Esophagus muscularis mucosa (tissue), 4 donors: ENCODE measurements at regions not wholly inside any gene's neighbourhood (a gene's known extent, or its start where the extent isn't known, plus 50 kb on each side); places are given as distances from the start of the nearest gene placed in this dataset.

Experiments used
- DNase-seq: peaks from one replicate; pipeline ENCODE4 v3.0.0-alpha.2; 2017; ENCODE audit errors: extremely low spot score
- H3K27ac ChIP-seq, 4 donors: fragments of 200-600 bp; sonication (generic); replicated peaks in 1 of 4; 1 replicate in 3 of 4; 2 replicates in 1 of 4; pipeline ENCODE4 v1.5.1; 2016 to 2019; ENCODE audit warnings: mild to moderate bottlenecking in 1 of 4
- H3K27me3 ChIP-seq, 4 donors: fragments of 200-600 bp; sonication (generic); one replicate each; pipeline versions ENCODE4 v1.5.1 to v1.6.0; 2016 to 2019
- H3K36me3 ChIP-seq, 4 donors: fragments of 200-600 bp; sonication (generic); one replicate each; pipeline ENCODE4 v1.5.1; 2016 to 2019
- H3K4me1 ChIP-seq, 4 donors: fragments of 200-600 bp; sonication (generic); one replicate each; pipeline ENCODE4 v1.5.1; 2016 to 2019
- H3K4me3 ChIP-seq, 4 donors: fragments of 200-600 bp; sonication (generic); 1 replicate in 2 of 4; 2 replicates in 2 of 4; pipeline ENCODE4 v1.5.1; 2016 to 2019; ENCODE audit warnings: mild to moderate bottlenecking in 4 of 4, moderate library complexity in 1 of 4
- H3K9me3 ChIP-seq, 4 donors: fragments of 200-600 bp; sonication (generic); 1 replicate in 3 of 4; 2 replicates in 1 of 4; pipeline ENCODE4 v1.5.1; 2016 to 2019
- EP300 ChIP-seq: sonication (generic); formaldehyde crosslinking; IDR thresholded peaks from one replicate; pipeline ENCODE4 v1.6.1; 2017; ENCODE audit warnings: antibody characterized with exemption
- POLR2A ChIP-seq: fragments of 450-650 bp; IDR thresholded peaks from one replicate; pipeline ENCODE4 v1.6.1; 2017; ENCODE audit warnings: antibody characterized with exemption, moderate library complexity, mild to moderate bottlenecking, low read depth
- POLR2AphosphoS5 ChIP-seq, 2 donors: sonication (generic); formaldehyde crosslinking; IDR thresholded peaks; one replicate each; pipeline ENCODE4 v1.6.1; 2017; ENCODE audit warnings: antibody characterized with exemption in 2 of 2
- WGBS: methylation state at CpG from one replicate; pipeline ENCODE4 v1.1.5; 2018; 5-methylcytosine and 5-hydroxymethylcytosine counted together
- intact Hi-C: fragments of 100-400 bp; cut with DNase I; formaldehyde crosslinking; loops from one replicate; pipeline ENCODE4 v1.15.1; 2023
- TF ChIP-seq, protein P1 (sequence below), 3 experiments: fragments of 200-600 bp in 2 of 3; fragments of 450-650 bp in 1 of 3; sonication (generic) in 2 of 3; IDR thresholded peaks; one replicate each; pipeline ENCODE4 v1.5.1; 2017 to 2019; ENCODE audit warnings: antibody characterized with exemption in 3 of 3, mild to moderate bottlenecking in 2 of 3, moderate library complexity in 1 of 3

GRCh38 chr5:99835791-99836190 lies 699.4 kb upstream of the FAM174A start:
- Histone ChIP-seq H3K27ac (no peak overlapping the region), H3K27me3 (no peaks in the 10 kb centered on the region), H3K9me3 (no peaks in the 10 kb centered on the region), H3K36me3 (no peaks in the 10 kb centered on the region), H3K4me1 (no peaks in the 10 kb centered on the region), H3K4me3 (no peak overlapping the region)
- intact Hi-C loops, result no loop called here
- TF ChIP-seq, protein P1, sequence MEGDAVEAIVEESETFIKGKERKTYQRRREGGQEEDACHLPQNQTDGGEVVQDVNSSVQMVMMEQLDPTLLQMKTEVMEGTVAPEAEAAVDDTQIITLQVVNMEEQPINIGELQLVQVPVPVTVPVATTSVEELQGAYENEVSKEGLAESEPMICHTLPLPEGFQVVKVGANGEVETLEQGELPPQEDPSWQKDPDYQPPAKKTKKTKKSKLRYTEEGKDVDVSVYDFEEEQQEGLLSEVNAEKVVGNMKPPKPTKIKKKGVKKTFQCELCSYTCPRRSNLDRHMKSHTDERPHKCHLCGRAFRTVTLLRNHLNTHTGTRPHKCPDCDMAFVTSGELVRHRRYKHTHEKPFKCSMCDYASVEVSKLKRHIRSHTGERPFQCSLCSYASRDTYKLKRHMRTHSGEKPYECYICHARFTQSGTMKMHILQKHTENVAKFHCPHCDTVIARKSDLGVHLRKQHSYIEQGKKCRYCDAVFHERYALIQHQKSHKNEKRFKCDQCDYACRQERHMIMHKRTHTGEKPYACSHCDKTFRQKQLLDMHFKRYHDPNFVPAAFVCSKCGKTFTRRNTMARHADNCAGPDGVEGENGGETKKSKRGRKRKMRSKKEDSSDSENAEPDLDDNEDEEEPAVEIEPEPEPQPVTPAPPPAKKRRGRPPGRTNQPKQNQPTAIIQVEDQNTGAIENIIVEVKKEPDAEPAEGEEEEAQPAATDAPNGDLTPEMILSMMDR (IDR thresholded peaks at IDR 0.05), result no peak
- TF ChIP-seq POLR2A, result no peak
- TF ChIP-seq EP300, result no peak
- TF ChIP-seq POLR2AphosphoS5 (IDR thresholded peaks at IDR 0.05), result no peak
- DNase-seq, result no peak
- 92% methylated on average over 4 of the region's 4 CpGs for WGBS

DNA sequence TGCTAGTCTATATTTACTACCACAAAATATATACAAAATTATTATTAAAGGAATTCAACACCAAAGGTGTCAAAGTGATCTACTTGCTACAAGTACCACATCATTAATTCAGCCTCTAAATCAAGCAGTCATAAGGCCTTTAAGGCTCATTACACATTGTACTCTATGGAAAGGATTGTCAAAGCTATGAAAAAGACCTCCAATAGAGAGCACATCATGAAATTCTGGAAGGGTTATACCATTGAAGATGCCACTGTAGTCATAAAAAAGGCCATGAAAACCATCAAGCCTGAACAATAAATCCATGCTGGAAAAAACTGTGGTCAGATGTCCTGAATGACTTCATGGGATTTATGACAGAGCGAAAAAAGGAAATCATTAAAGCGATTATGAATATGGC lies 708.0 kb upstream of the FAM174A start:
- Histone ChIP-seq H3K27me3 (no peaks in the 10 kb centered on the region), H3K27ac (no peak overlapping the region), H3K4me1 (no peaks in the 10 kb centered on the region), H3K36me3 (no peaks in the 10 kb centered on the region), H3K4me3 (no peak overlapping the region), H3K9me3 (no peaks in the 10 kb centered on the region)
- 87% methylated on average over 2 of the region's 2 CpGs for WGBS
- DNase-seq, result no peak
- no peak for TF ChIP-seq POLR2A
- no peak for TF ChIP-seq EP300
- TF ChIP-seq, protein P1 (IDR thresholded peaks at IDR 0.05), result no peak
- no peak for TF ChIP-seq POLR2AphosphoS5 (IDR thresholded peaks at IDR 0.05)
- intact Hi-C loops, result no loop called here

DNA sequence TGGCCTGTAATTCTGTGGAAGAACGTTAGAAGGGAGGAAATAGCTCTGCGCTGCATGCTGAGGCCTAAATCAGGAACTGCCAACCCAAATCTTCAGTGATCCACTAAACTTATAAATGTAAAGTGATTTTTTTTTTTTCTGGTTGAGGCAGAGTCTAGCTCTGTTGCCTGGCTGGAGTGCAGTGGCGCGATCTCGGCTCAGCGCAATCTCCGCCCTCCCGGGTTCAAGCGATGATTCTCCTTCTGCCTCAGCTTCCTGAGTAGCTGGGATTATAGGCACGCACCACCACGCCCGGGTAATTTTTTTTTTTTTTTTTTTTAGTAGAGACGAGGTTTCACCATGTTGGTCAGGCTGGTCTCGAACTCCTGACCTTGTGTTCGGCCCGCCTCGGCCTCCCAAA lies 717.4 kb upstream of the FAM174A start:
- Histone ChIP-seq H3K9me3 (no peaks in the 10 kb centered on the region), H3K27ac (no peak overlapping the region), H3K4me1 (no peaks in the 10 kb centered on the region), H3K27me3 (no peaks in the 10 kb centered on the region), H3K4me3 (no peak overlapping the region), H3K36me3 (no peaks in the 10 kb centered on the region)
- WGBS, result 95% methylated on average over 17 of the region's 17 CpGs
- TF ChIP-seq POLR2A, result no peak
- no peak for TF ChIP-seq POLR2AphosphoS5 (IDR thresholded peaks at IDR 0.05)
- no peak for TF ChIP-seq EP300
- TF ChIP-seq, protein P1 (IDR thresholded peaks at IDR 0.05), result no peak
- intact Hi-C loops, result no loop called here
- DNase-seq, result no peak

GRCh38 chr5:99814321-99815063 lies 720.7 kb upstream of the FAM174A start:
- H3K27ac ChIP-seq, result no peak overlapping the region
- no peaks in the 10 kb centered on the region for H3K4me1 ChIP-seq
- TF ChIP-seq EP300, result no peak
- no peak for TF ChIP-seq POLR2AphosphoS5 (IDR thresholded peaks at IDR 0.05)
- TF ChIP-seq POLR2A, result no peak
- TF ChIP-seq, protein P1 (IDR thresholded peaks at IDR 0.05), result no peak
- WGBS, result 80% methylated on average over 3 of the region's 3 CpGs
- no peaks in the 10 kb centered on the region for H3K9me3 ChIP-seq
- no peaks in the 10 kb centered on the region for H3K27me3 ChIP-seq
- DNase-seq, result no peak
- intact Hi-C loops, result no loop called here
- no peaks in the 10 kb centered on the region for H3K36me3 ChIP-seq
- H3K4me3 ChIP-seq, result no peak overlapping the region
